Cerebellar nuclear complex (tissue), 1 donor: ENCODE measurements at regions not wholly inside any gene's neighbourhood (a gene's known extent, or its start where the extent isn't known, plus 50 kb on each side); places are given as distances from the start of the nearest gene placed in this dataset.
"Not testable (repeated sequence)": the region's sequence is repeated elsewhere in the genome, so short reads cannot be mapped to it uniquely, and the experiment has no call there.

Experiments used
- DNase-seq, 2 experiments: peaks; one replicate each; lab custom pipeline; 2025; lab: John Stamatoyannopoulos, UW

DNA sequence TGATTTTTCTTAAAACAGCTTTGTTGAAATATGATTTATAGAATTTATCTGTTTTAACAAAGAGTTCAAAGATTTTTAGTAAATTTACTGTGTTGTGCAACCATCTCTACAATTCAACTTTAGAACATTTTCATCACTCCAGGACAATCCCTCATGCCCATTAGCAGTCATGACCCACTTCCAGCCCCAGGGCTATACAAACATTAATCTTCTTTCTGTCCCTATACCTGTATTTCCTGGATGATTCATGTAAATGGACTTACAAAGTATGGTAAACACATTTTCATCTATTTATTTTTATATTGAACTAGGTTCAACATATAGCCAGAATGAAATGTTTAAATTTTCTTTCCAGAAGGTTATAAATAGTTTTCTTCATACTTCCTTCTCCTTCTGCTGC, 127.8 kb upstream of the CCDC180 start:
- no peak for DNase-seq

DNA sequence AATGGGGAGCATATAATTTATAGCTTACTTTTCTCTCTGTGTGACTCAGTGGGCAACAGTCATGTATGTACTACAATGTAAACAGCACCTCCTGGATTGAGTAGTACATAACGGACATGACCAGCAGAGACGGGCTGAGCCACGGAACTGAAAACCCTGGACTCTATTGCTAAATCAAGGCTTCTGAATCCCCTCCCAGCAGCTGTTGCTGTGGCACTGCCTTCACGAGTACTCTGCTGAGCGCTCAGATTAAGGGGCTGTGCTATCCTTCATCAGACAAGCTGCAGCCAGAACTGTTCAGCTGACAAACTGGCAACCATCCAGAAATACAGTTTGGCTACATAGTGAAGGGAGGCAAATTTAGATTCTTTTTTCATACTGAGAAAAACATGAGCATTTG, 131.3 kb upstream of the CCDC180 start:
- DNase-seq = no peak

GRCh38 chr9:97168174-97168573, 129.2 kb upstream of the CTSV start:
- DNase-seq = not testable (repeated sequence)

DNA sequence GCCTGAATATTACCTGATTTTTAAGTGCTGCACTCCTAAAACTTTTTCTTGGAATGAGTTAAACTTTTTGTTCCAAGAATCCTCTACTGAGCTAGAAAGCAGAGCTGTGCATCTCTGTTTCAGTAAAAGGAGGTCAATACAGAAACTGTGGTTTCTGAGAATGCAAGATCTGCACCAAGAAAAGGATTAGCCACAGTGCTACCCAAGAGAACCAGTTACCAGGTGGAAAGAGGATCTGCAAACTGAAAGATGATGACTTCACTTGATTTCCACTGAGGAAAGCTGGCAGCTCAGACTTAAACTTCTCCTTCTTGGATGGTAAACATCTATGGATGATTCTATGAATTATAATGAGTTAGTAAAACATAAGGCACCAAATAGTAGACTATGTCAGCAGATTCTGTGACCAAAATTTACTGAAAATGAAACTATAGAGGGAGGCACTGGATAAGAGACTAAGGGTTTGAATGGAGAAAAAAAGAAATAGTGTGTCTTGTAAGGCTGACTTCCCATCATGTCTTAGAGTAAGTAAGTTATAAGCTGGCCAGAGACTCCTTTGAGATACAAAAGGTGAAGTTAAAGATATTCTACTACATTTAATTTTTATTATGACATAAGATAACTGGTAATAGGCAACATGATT, 127.7 kb upstream of the CTSV start:
- not testable (repeated sequence) for DNase-seq

GRCh38 chr9:97160255-97160654, 121.3 kb upstream of the CTSV start:
- no peak for DNase-seq

GRCh38 chr9:97158722-97159121, 119.8 kb upstream of the CTSV start:
- not testable (repeated sequence) for DNase-seq

- not testable (repeated sequence) for DNase-seq
These were observed 116.5 kb upstream of the CTSV start for GRCh38 chr9:97155441-97155840.

GRCh38 chr9:97153967-97154366, 115.0 kb upstream of the CTSV start:
- DNase-seq = no peak

DNA sequence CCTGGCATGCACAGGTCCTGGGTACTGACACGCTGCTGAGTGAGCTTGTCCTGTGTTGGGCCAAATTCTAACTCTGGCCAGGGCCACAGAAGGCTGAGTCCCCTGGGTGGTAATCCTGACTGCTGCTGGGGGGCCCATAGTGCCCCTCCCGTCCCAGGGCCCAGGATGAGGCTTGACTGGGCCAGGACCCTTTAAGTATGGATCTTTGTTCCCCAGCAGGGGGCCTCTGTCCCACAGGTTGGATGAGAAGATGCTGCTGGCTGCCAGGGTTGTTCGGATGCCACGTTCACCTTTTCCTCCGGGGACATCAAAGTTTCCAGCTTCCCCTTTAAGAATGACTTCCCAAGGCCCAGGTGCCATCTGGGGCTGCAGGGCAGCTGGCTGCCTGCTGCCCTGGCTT, 114.2 kb upstream of the CTSV start:
- not testable (repeated sequence) for DNase-seq

DNA sequence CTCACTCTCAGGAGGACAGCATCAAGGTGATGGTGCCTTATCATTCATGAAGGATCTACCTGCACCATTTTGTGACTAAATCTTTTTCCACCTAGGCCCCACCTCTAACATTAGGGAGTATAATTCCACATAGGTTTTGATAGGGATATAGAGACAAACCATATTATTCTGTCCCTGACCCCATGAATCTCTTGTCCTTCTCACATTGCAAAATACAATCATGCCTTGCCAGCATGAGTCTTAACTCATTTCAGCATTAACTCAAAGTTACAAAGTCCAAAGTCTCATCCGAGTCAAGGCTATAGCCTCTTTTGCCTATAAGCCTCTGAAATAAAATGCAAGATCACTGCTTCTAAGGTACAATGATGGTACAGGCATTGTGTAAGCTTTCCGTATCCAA, 111.5 kb upstream of the CTSV start:
- DNase-seq = not testable (repeated sequence)

GRCh38 chr9:97148428-97148827, 109.5 kb upstream of the CTSV start:
- not testable (repeated sequence) for DNase-seq

GRCh38 chr9:97145680-97146079, 106.7 kb upstream of the CTSV start:
- DNase-seq = not testable (repeated sequence)

DNA sequence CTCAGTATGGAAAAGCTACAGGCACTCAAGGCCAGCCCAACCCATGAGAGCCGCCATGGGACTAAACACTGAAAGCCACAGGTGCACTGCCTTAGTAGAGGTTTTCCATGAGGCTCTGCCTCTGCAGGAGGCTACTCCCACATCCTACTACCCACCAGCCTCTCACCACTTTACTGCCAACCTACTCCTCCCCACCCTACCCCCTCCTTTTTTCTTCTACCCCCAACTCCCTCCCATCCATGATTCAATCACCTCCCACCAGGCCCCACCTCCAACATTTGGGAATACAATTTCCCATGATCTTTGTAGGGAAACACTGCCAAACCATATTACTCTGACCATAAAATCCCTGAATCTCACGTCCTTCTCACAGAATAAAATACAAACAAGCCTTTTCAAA, 101.6 kb upstream of the CTSV start:
- DNase-seq = no peak

DNA sequence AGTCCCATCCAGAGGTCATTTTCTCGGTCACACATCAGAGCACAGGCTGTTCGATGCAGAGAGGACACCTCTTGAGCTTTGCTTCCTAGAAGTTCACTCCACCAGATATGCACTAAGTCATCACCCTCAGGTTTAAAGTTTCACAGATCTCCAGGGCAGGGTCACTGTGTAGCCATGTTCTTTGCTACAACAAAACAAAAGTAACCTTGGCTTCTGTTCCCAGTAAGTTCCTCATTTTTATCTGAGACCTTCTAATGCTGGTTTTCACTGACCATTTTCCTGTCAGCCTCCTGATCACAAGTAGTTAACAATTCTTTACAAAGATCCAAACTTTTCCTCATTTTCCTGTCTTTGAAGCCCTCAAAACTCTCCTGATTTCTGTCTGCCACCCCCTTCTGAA, 97.5 kb upstream of the CTSV start:
- no peak for DNase-seq

DNA sequence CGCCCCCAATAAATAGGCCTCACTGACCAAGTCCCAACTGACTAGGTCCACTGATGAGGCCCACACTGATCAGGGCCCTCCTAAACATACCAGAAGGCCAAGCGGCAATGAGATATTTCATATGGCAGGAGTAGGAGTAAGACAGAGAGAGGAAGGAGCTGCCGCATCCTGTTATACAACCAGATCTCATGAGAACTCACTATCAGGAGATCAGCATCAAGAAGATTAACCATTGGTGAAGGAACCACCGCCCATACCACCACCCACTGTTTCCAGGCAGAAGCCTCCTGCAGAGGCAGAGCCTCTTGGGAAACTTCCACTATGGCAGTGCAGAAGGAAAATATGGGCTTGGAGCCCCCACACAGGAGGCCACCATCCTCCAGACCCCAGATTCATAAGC, 95.0 kb upstream of the CTSV start:
- DNase-seq = not testable (repeated sequence)

DNA sequence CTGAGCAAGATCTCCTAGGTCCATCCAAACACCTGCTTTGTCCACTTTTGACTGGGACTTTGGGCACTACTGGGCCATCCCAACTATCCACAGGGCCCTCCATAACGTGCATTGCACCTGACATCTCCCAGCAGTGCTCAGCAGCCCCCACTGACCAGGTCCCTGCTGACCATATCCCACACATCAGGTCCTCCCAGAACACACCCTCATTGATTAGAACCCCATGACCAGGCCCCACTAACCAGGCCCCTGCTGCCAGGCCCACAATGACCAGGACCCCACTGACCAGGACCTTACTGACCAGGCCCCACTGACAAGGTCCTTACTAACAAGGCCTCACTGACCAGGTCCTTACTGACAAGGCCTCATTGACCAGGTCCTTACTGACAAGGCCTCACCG, 93.9 kb upstream of the CTSV start:
- DNase-seq = no peak

DNA sequence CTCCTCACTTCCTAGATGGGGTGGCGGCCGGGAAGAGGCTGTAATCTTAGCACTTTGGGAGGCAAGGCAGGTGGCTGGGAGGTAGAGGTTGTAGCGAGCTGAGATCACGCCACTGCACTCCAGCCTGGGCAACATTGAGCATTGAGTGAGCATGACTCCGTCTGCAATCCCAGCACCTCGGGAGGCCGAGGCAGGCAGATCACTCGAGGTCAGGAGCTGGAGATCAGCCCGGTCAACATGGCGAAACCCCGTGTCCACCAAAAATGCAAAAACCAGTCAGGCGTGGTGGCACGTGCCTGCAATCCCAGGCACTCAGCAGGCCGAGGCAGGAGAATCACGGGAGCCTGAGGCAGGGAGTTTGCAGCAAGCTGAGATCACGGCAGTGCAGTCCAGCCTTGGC, 91.9 kb upstream of the CTSV start:
- DNase-seq = not testable (repeated sequence)

- DNase-seq = not testable (repeated sequence)
These were observed 91.4 kb upstream of the CTSV start for GRCh38 chr9:97130387-97130786.

- no peak for DNase-seq
These were observed 90.0 kb upstream of the CTSV start for GRCh38 chr9:97128919-97129318.

- DNase-seq = no peak
These were observed 85.3 kb upstream of the CTSV start for GRCh38 chr9:97124256-97124655.

DNA sequence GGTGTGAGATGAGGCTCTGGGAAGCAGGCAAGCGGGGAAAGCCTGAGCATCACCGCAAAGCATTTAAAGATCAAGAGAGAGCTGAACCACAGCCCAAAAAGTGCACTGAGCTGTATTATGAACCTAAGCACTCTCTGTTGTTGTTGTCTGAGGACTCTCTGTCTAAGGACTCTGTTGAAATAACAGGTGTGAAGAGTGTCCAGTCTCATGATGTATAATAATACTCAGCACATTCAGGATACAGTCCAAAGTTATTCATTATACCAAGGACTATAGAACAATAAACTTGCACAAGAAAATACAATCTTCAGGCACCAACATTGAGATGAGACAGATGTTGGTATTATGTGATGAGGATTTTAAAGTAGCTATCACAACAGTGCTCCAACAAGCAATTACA, 71.8 kb upstream of the CTSV start:
- DNase-seq = no peak

DNA sequence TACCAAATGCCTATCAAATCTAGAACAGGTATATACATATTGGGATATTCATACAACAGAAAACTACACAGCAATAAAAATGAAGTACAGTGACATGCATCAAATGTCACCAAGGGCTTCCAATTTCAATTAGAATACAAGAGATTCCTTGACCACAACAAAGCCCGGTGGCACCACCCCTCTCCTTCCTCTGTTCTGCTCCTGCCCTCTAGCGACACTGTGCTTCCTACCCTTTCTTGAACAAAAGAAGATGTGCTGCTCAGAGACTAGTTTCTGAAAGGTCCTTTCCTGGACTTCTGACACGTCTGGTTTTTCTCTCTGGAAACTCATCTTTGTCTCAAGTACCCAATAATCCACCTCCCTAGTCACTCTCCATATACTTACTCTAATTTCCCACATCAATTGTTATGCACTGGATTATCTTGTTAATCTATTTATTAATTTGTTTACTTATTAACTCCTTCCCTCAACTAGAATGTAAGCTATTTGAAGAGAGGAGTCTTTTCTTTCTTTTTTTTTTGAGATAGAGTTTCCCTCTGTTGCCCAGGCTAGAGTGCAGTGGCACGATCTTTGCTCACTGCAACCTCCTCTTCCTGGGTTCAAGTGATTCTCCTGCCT, 70.4 kb upstream of the CTSV start:
- no peak for DNase-seq

DNA sequence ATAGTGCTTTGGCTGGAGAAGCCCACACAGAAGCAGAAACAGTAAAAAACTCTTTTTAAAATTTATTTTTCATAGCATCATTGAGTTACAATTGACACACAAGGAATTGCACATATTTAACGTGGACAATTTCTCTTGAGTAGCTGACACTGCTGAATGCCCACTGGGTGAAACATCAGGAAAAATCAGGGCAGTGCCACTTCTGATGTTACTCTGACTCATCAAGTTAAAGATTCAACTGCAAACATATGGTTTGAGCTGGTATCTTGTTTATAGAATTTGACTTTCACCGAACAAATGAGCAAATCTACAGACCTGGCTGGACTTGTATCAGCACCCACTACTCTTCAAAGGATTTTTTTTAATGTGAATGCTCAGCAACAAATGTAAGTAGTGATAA, 66.3 kb upstream of the CTSV start:
- DNase-seq = not testable (repeated sequence)
